ENCODE measurements at regions not wholly inside any gene's neighbourhood (a gene's known extent, or its start where the extent isn't known, plus 50 kb on each side); places are given as distances from the start of the nearest gene placed in this dataset.

DNA sequence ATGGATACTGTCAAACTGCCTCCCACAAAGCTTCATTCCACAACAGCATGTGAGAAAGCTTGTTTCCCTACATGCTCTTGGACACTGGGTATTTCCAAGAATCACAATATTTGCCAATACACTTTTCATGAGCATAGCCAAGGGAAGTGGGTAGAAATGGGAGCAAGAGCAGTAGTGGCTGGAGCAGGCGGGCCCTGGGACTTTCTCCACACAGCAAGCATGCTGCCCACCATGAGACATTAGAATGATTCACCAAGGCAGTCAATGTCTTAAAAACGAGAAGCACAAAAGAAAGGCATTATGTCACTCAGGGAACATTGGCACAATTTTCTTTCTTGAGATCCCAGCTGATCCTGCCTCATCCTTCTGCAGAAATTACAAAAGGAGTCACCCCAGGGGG is 371.6 kb upstream of the RUNX1 start:
- POLR2A ChIA-PET, result interaction anchor here (0.6 kb wide), 2 partner anchors 161 to 1606 kb away, joined by 3 read pairs; no protein-coding TSS in a partner anchor
- Mint-ChIP-seq H3K4me3 (no peak overlapping the region), H3K9me3 (peaks cover 7% of the 10 kb centered on the region), H3K27me3 (peaks cover 3% of the 10 kb centered on the region), H3K4me1 (ENCODE audit: low read depth) (no peaks in the 10 kb centered on the region), H3K27ac (no peak overlapping the region), H3K36me3 (ENCODE audit: low read depth) (no peaks in the 10 kb centered on the region)
- no peak for ATAC-seq
- intact Hi-C loops (cut with micrococcal nuclease), result no loop called here
- CTCF ChIA-PET, result interaction anchor here (0.8 to 1.2 kb wide), 2 partner anchors 16 to 675 kb away, joined by 3 to 4 read pairs; no protein-coding TSS in a partner anchor
- TF ChIP-seq, protein P1, sequence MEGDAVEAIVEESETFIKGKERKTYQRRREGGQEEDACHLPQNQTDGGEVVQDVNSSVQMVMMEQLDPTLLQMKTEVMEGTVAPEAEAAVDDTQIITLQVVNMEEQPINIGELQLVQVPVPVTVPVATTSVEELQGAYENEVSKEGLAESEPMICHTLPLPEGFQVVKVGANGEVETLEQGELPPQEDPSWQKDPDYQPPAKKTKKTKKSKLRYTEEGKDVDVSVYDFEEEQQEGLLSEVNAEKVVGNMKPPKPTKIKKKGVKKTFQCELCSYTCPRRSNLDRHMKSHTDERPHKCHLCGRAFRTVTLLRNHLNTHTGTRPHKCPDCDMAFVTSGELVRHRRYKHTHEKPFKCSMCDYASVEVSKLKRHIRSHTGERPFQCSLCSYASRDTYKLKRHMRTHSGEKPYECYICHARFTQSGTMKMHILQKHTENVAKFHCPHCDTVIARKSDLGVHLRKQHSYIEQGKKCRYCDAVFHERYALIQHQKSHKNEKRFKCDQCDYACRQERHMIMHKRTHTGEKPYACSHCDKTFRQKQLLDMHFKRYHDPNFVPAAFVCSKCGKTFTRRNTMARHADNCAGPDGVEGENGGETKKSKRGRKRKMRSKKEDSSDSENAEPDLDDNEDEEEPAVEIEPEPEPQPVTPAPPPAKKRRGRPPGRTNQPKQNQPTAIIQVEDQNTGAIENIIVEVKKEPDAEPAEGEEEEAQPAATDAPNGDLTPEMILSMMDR (IDR thresholded peaks at IDR 0.05), result no peak
- no peak for DNase-seq

DNA sequence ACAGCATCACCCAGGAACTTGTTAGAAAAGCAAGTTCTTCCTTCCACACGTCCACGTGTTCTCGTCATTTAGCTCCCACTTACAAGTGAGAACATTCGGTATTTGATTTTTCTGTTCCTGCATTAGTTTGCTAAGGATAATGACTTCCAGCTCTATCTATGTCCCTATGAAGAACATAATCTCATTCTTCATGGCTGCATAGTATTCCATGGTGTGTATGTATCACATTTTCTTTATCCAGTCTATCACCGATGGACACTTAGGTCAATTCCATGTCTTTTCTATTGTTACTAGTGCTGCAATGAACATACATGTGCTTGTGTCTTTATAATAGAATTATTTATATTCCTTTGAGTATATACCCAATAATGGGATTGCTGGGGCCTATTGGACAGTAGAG is 368.7 kb upstream of the RUNX1 start:
- Mint-ChIP-seq H3K27ac (no peak overlapping the region), H3K9me3 (peaks cover 7% of the 10 kb centered on the region), H3K4me1 (ENCODE audit: low read depth) (no peaks in the 10 kb centered on the region), H3K4me3 (no peak overlapping the region), H3K36me3 (ENCODE audit: low read depth) (no peaks in the 10 kb centered on the region), H3K27me3 (peaks cover 5% of the 10 kb centered on the region)
- DNase-seq, result no peak
- no peak for ATAC-seq
- ChIA-PET POLR2A (no interaction called here), CTCF (interaction anchor here (0.8 to 1.3 kb wide), 2 partner anchors 16 to 611 kb away, joined by 3 read pairs; no protein-coding TSS in a partner anchor)
- TF ChIP-seq, protein P1 (IDR thresholded peaks at IDR 0.05), result no peak
- intact Hi-C loops (cut with micrococcal nuclease), result no loop called here

DNA sequence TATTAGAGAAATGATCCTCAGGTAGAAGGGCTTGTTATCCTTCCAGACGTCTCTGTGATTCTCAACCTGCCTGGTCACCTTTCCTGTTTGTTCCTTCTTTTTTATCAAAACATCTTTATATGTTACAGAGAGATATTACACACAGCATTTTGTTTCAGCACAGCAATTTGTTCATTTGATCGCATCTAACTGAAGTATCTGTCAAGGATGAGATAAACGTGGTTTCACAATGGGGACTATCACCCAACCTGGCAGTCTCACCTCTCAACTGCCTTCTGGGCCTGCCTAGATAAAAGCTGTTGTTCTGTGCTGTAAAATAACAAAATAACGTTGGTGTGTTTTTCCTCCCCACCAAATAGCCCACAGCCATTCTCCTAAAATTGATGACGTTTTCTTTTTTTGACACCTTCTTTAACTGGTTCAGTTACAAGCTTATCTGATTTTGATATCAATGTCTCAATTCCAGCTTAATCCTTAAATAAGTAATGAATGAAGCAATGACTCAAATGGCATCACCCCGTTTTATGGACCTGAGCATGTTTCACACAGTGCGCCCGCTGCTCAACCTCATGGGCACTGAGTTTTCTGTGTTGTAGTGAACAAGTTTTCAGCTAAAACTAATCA is 367.9 kb upstream of the RUNX1 start:
- H3K4me3 Mint-ChIP-seq, result no peak overlapping the region
- H3K36me3 Mint-ChIP-seq (ENCODE audit: low read depth), result no peaks in the 10 kb centered on the region
- DNase-seq (no peak), ATAC-seq (no peak)
- intact Hi-C loops (cut with micrococcal nuclease), result no loop called here
- TF ChIP-seq, protein P1 (IDR thresholded peaks at IDR 0.05), result no peak
- ChIA-PET POLR2A (no interaction called here), CTCF (interaction anchor here (0.8 to 1.3 kb wide), 2 partner anchors 16 to 612 kb away, joined by 3 read pairs; no protein-coding TSS in a partner anchor)
- H3K4me1 Mint-ChIP-seq (ENCODE audit: low read depth), result no peaks in the 10 kb centered on the region
- H3K27me3 Mint-ChIP-seq, result peaks cover 5% of the 10 kb centered on the region
- H3K27ac Mint-ChIP-seq, result no peak overlapping the region
- H3K9me3 Mint-ChIP-seq, result peaks cover 5% of the 10 kb centered on the region

DNA sequence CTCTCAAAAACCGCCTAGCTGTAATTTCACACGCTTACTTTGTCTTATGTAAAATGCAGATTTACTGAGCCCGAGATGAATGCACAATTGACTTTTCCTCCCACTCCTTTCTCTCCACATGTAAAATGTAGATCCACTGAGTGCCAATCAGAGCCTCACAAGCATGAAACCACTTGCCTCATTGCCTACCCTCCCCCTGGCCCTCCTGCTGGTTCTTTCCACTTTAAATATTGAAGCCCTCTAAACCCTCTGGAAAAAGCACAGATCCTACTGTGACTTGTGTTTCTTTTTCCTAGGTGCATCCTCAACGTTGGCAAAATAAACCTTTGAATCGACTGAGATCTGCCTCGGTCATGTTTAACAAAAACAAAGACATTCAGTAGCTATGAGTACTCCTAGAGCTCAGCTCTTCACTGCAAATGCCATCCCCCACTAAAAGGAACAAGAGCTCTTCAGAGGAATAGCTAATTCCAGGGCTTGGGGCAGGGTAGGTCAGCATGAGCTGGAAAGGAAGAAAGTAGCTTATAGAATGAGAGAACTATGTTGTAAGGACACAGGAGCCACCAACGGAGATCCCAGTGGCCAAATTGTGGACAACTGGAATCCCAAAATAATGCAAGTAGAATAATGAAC is 365.5 kb upstream of the RUNX1 start:
- ChIA-PET CTCF (no interaction called here), POLR2A (no interaction called here)
- ATAC-seq, result no peak
- H3K36me3 Mint-ChIP-seq (ENCODE audit: low read depth), result no peaks in the 10 kb centered on the region
- no peak for DNase-seq
- H3K27me3 Mint-ChIP-seq, result peaks cover 9% of the 10 kb centered on the region
- no peak overlapping the region for H3K4me3 Mint-ChIP-seq
- intact Hi-C loops (cut with micrococcal nuclease), result no loop called here
- no peaks in the 10 kb centered on the region for H3K4me1 Mint-ChIP-seq (ENCODE audit: low read depth)
- TF ChIP-seq, protein P1 (IDR thresholded peaks at IDR 0.05), result no peak
- H3K27ac Mint-ChIP-seq, result no peak overlapping the region
- no peaks in the 10 kb centered on the region for H3K9me3 Mint-ChIP-seq

DNA sequence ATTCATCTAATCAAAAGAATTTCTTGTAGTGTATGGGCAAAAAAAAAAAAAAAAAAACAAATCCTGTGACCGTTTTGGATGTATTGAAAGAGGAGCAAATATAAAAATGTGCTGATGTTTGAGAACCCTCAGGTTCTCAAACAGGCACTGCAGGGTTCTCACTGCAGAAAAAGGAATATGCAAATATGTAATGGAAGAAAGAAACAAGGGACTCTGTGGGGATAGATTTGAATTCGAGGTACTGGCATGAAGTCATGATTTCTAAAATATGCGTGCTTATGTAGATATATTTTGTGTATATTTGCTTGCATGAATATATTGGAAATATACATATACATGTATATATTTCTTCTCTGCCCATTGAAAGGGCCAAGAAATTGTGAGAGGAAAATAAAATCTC is 365.0 kb upstream of the RUNX1 start:
- ATAC-seq (no peak), DNase-seq (no peak)
- ChIA-PET POLR2A (no interaction called here), CTCF (no interaction called here)
- no peaks in the 10 kb centered on the region for H3K4me1 Mint-ChIP-seq (ENCODE audit: low read depth)
- intact Hi-C loops (cut with micrococcal nuclease), result no loop called here
- no peaks in the 10 kb centered on the region for H3K36me3 Mint-ChIP-seq (ENCODE audit: low read depth)
- H3K9me3 Mint-ChIP-seq, result no peaks in the 10 kb centered on the region
- TF ChIP-seq, protein P1 (IDR thresholded peaks at IDR 0.05), result no peak
- peaks cover 9% of the 10 kb centered on the region for H3K27me3 Mint-ChIP-seq
- no peak overlapping the region for H3K27ac Mint-ChIP-seq
- H3K4me3 Mint-ChIP-seq, result no peak overlapping the region

Data from activated CD8-positive, alpha-beta T cell treated with anti-CD3 and anti-CD28 coated beads for 36 hours (primary cell).